IMR-90 (cell line): ENCODE measurements at regions not wholly inside any gene's neighbourhood (a gene's known extent, or its start where the extent isn't known, plus 50 kb on each side); places are given as distances from the start of the nearest gene placed in this dataset.

Experiments used
- ATAC-seq: fragments of 200-7000 bp; cut with Tn5 transposase; 2 replicates; pipeline ENCODE4 v1.9.1; 2020; ENCODE audit warnings: low read depth, mild to moderate bottlenecking, moderate library complexity
- BruUV-seq: library from RNA; stranded (reverse); fragments of 400-500 nt; replicated peaks from 2 replicates; lab custom pipeline; 2021; lab: Mats Ljungman, UMichigan
- CTCF ChIA-PET: fragments of 300-600 bp; formaldehyde crosslinking; extraction: SDS; loops from one replicate; lab custom pipeline; 2021; ENCODE audit warnings: antibody characterized with exemption; lab: Yijun Ruan, JAX
- POLR2A ChIA-PET: fragments of 300-600 bp; sonication (Branson Sonifier 250); formaldehyde crosslinking; loops from one replicate; lab custom pipeline; 2022; ENCODE audit warnings: antibody characterized with exemption; ENCODE audit not compliant: unreplicated experiment; lab: Charles Lee
- DNase-seq: peaks from one replicate; pipeline ENCODE4 v3.0.0; 2013
- H2AFZ ChIP-seq: replicated peaks from 2 replicates; pipeline ENCODE3; 2013; ENCODE audit warnings: low read length, mild to moderate bottlenecking; ENCODE audit not compliant: poor library complexity
- H2AK5ac ChIP-seq: 2 replicates; pipeline ENCODE4 v1.6.1; 2013; ENCODE audit warnings: low read depth, low read length, inconsistent platforms
- H2AK9ac ChIP-seq: replicated peaks from 2 replicates; pipeline ENCODE3; 2013; ENCODE audit warnings: mild to moderate bottlenecking, low read depth, low read length, moderate library complexity; ENCODE audit not compliant: poor library complexity
- H2BK120ac ChIP-seq: 2 replicates; pipeline ENCODE4 v1.6.1; 2013; ENCODE audit warnings: low read depth, low read length, inconsistent platforms
- H2BK15ac ChIP-seq: 3 replicates; pipeline ENCODE4 v1.6.1; 2013; ENCODE audit warnings: low read depth, low read length, inconsistent platforms
- H2BK20ac ChIP-seq: 2 replicates; pipeline ENCODE4 v1.6.1; 2013; ENCODE audit warnings: low read depth, mild to moderate bottlenecking, inconsistent platforms, low read length, moderate library complexity
- H2BK5ac ChIP-seq: 2 replicates; pipeline ENCODE4 v1.6.1; 2013; ENCODE audit warnings: mild to moderate bottlenecking, low read depth, low read length, inconsistent platforms; ENCODE audit not compliant: poor library complexity, severe bottlenecking
- H3K14ac ChIP-seq: replicated peaks from 2 replicates; pipeline ENCODE4 v1.6.1; 2013; ENCODE audit warnings: low read depth, low read length, inconsistent platforms
- H3K18ac ChIP-seq: 2 replicates; pipeline ENCODE4 v1.6.1; 2013; ENCODE audit warnings: low read depth, low read length, control low read depth
- H3K23ac ChIP-seq: 2 replicates; pipeline ENCODE4 v1.6.1; 2013; ENCODE audit warnings: low read depth, low read length, inconsistent platforms
- H3K27ac ChIP-seq: 2 replicates; pipeline ENCODE4 v1.5.1; 2013; ENCODE audit warnings: mild to moderate bottlenecking, control low read depth, low read length; ENCODE audit not compliant: insufficient read depth
- H3K27me3 ChIP-seq: 2 replicates; pipeline ENCODE4 v1.6.1; 2013; ENCODE audit warnings: low read length; ENCODE audit not compliant: control insufficient read depth, insufficient read depth
- H3K36me3 ChIP-seq: 2 replicates; pipeline ENCODE4 v1.6.1; 2013; ENCODE audit warnings: low read length, mixed read lengths; ENCODE audit not compliant: control insufficient read depth, insufficient read depth
- H3K4ac ChIP-seq: 2 replicates; pipeline ENCODE4 v1.6.1; 2013; ENCODE audit warnings: low read depth, low read length, inconsistent platforms
- H3K4me1 ChIP-seq: 2 replicates; pipeline ENCODE4 v1.6.1; 2013; ENCODE audit warnings: low read length, mixed read lengths; ENCODE audit not compliant: control insufficient read depth, insufficient read depth
- H3K4me2 ChIP-seq: 2 replicates; pipeline ENCODE4 v1.6.1; 2013; ENCODE audit warnings: low read depth, mild to moderate bottlenecking, control low read depth, low read length, moderate library complexity
- H3K4me3 ChIP-seq: 2 replicates; pipeline ENCODE4 v1.5.1; 2013; ENCODE audit warnings: low read depth, mild to moderate bottlenecking, control low read depth, low read length, moderate library complexity; ENCODE audit not compliant: insufficient read depth
- H3K56ac ChIP-seq: 2 replicates; pipeline ENCODE4 v1.6.1; 2013; ENCODE audit warnings: low read length, inconsistent platforms; ENCODE audit not compliant: insufficient read depth; ENCODE audit errors: extremely low read depth
- H3K79me1 ChIP-seq, 2 experiments: 2 replicates each; pipeline ENCODE4 v1.6.1; 2013; ENCODE audit warnings: low read length in 2 of 2, inconsistent platforms in 1 of 2, low read depth in 1 of 2
- H3K9ac ChIP-seq: 2 replicates; pipeline ENCODE4 v1.6.1; 2013; ENCODE audit warnings: low read depth, low read length, control low read depth
- H3K9me1 ChIP-seq: 2 replicates; pipeline ENCODE4 v1.6.1; 2013; ENCODE audit warnings: low read length, inconsistent platforms; ENCODE audit not compliant: insufficient read depth
- H3K9me3 ChIP-seq: 2 replicates; pipeline ENCODE4 v1.6.1; 2013; ENCODE audit warnings: low read length; ENCODE audit not compliant: control insufficient read depth, insufficient read depth
- H4K20me1 ChIP-seq: 2 replicates; pipeline ENCODE4 v1.6.1; 2013; ENCODE audit warnings: low read length, inconsistent platforms; ENCODE audit not compliant: insufficient read depth
- H4K5ac ChIP-seq: 2 replicates; pipeline ENCODE4 v1.6.1; 2013; ENCODE audit warnings: mild to moderate bottlenecking, low read depth, low read length, control low read depth
- H4K8ac ChIP-seq, 2 experiments: 2 replicates each; pipeline ENCODE4 v1.6.1; 2013; ENCODE audit warnings: low read depth in 2 of 2, low read length in 2 of 2, control low read depth in 1 of 2, inconsistent platforms in 1 of 2
- H4K91ac ChIP-seq: 2 replicates; pipeline ENCODE4 v1.6.1; 2013; ENCODE audit warnings: low read depth, low read length, inconsistent platforms; ENCODE audit not compliant: insufficient read depth
- BHLHE40 ChIP-seq: fragments of 150-350 bp; IDR thresholded peaks from 2 replicates; pipeline ENCODE4 v1.6.1; 2016; ENCODE audit warnings: mild to moderate bottlenecking, low read depth, low read length
- CEBPB ChIP-seq: IDR thresholded peaks from 2 replicates; pipeline ENCODE4 v1.6.1; 2012; ENCODE audit warnings: low read depth, low read length, improper control_type of control experiment
- CTCF ChIP-seq: conservative IDR thresholded peaks from 2 replicates; pipeline ENCODE4 v1.5.1; 2012; ENCODE audit warnings: mild to moderate bottlenecking, low read depth, low read length, improper control_type of control experiment
- FOS ChIP-seq: fragments of 150-350 bp; IDR thresholded peaks from 2 replicates; pipeline ENCODE4 v1.6.1; 2016; ENCODE audit warnings: low read depth, low read length
- MAFK ChIP-seq: IDR thresholded peaks from 2 replicates; pipeline ENCODE4 v1.6.1; 2012; ENCODE audit warnings: low read depth, low read length, improper control_type of control experiment
- MAZ ChIP-seq: IDR thresholded peaks from 2 replicates; pipeline ENCODE4 v1.6.1; 2012; ENCODE audit warnings: low read depth, mild to moderate bottlenecking, low read length, improper control_type of control experiment, moderate library complexity, borderline replicate concordance
- MXI1 ChIP-seq: IDR thresholded peaks from 2 replicates; pipeline ENCODE4 v1.6.1; 2012; ENCODE audit warnings: low read depth, mild to moderate bottlenecking, low read length, moderate library complexity, borderline replicate concordance
- POLR2A ChIP-seq: IDR thresholded peaks from 2 replicates; pipeline ENCODE4 v1.6.1; 2012; ENCODE audit warnings: mild to moderate bottlenecking, low read depth, low read length
- RAD21 ChIP-seq: IDR thresholded peaks from 2 replicates; pipeline ENCODE4 v1.6.1; 2012; ENCODE audit warnings: low read length, improper control_type of control experiment
- RCOR1 ChIP-seq: IDR thresholded peaks from 2 replicates; pipeline ENCODE4 v1.6.1; 2012; ENCODE audit warnings: mild to moderate bottlenecking, low read length, improper control_type of control experiment; ENCODE audit not compliant: insufficient replicate concordance
- SMC3 ChIP-seq: fragments of 150-350 bp; IDR thresholded peaks from 2 replicates; pipeline ENCODE4 v1.6.1; 2016; ENCODE audit warnings: low read depth, mild to moderate bottlenecking, antibody characterized with exemption, low read length, moderate library complexity
- WGBS, 2 experiments: methylation state at CpG; one replicate each; pipeline versions ENCODE4 v1.1.5 to v1.1.7; 2013; ENCODE audit warnings: missing lambda C conversion rate in 2 of 2; ENCODE audit not compliant: insufficient read length in 1 of 2; ENCODE audit errors: extremely low coverage in 2 of 2; 5-methylcytosine and 5-hydroxymethylcytosine counted together
- dilution Hi-C: fragments of 300-500 bp; cut with HindIII; formaldehyde crosslinking; loops from one replicate; pipeline ENCODE4 v1.14.3; 2018; ENCODE audit warnings: low sequenced_read_pairs; ENCODE audit not compliant: unreplicated experiment
- in situ Hi-C: fragments of 300-500 bp; cut with MboI; formaldehyde crosslinking; loops from 3 replicates; pipeline ENCODE4 v1.14.3; 2019; ENCODE audit warnings: low sequenced_read_pairs, inconsistent platforms, mixed read lengths
- intact Hi-C: fragments of 100-400 bp; cut with micrococcal nuclease; formaldehyde crosslinking; loops from 2 replicates; pipeline ENCODE4 v1.10.0; 2022

GRCh38 chr4:162221148-162221547 lies 57.3 kb upstream of the FSTL5 start:
- intact Hi-C loops (no loop called here), in situ Hi-C loops (no loop called here), dilution Hi-C loops (no loop called here)
- Histone ChIP-seq H3K4ac (no peak overlapping the region), H3K23ac (no peak overlapping the region), H3K9me3 (0 out of 2 replicates have a peak, but pooled peaks cover 3% of the 10 kb centered on the region), H3K27ac (no peak overlapping the region), H3K56ac (no peak overlapping the region), H2AK9ac (no peak overlapping the region), H2BK120ac (no peak overlapping the region), H3K4me3 (no peak overlapping the region), H3K27me3 (no peaks in the 10 kb centered on the region), H2BK15ac (no peak overlapping the region), H3K9me1 (no peaks in the 10 kb centered on the region), H3K4me1 (no peaks in the 10 kb centered on the region), H4K8ac (no peak overlapping the region), H4K91ac (no peak overlapping the region), H3K18ac (no peak overlapping the region), H4K20me1 (no peaks in the 10 kb centered on the region), H2AK5ac (no peak overlapping the region), H3K14ac (no peak overlapping the region), H2BK5ac (no peak overlapping the region), H2BK20ac (no peak overlapping the region), H3K79me1 (no peaks in the 10 kb centered on the region), H3K9ac (no peak overlapping the region), H2AFZ (no peak overlapping the region), H3K4me2 (no peak overlapping the region), H3K36me3 (no peaks in the 10 kb centered on the region), H4K5ac (no peak overlapping the region)
- ChIA-PET POLR2A (no interaction called here), CTCF (no interaction called here)
- WGBS, 2 experiments: 40% methylated on average over 2 of the region's 4 CpGs; no CpG with 5 or more reads in 1 of the 2 experiments
- TF ChIP-seq POLR2A (no peak), CEBPB (no peak), RAD21 (no peak), MAZ (no peak), BHLHE40 (no peak), FOS (no peak), MAFK (no peak), RCOR1 (no peak), MXI1 (no peak), SMC3 (no peak), CTCF (no peak)
- BruUV-seq: no TSS peak
- DNase-seq (no peak), ATAC-seq (no peak)
